Activated CD4-positive, alpha-beta T cell treated with anti-CD3 and anti-CD28 coated beads, Interleukin-2, amount 50 U/mL, for 16 hours (primary cell): ENCODE measurements at regions not wholly inside any gene's neighbourhood (a gene's known extent, or its start where the extent isn't known, plus 50 kb on each side); places are given as distances from the start of the nearest gene placed in this dataset.
"Not testable (repeated sequence)": the region's sequence is repeated elsewhere in the genome, so short reads cannot be mapped to it uniquely, and the experiment has no call there.

Experiments
- DNase-seq: peaks from one replicate; pipeline ENCODE4 v3.0.0-alpha.2; 2020

- peak; percentile 72 for DNase-seq
Observed at GRCh38 chr5:50501491-50502228, 60.6 kb upstream of the EMB start.

GRCh38 chr5:50513028-50513457, 72.0 kb upstream of the EMB start:
- DNase-seq, result peak; percentile 6

GRCh38 chr5:50521060-50521459, 80.0 kb upstream of the EMB start:
- not testable (repeated sequence) for DNase-seq

- not testable (repeated sequence) for DNase-seq
Observed at GRCh38 chr5:50527514-50528060, 86.5 kb upstream of the EMB start.

- DNase-seq, result no peak
Observed at GRCh38 chr5:50535393-50535792, 94.3 kb upstream of the EMB start.

GRCh38 chr5:50537534-50537933, 96.4 kb upstream of the EMB start:
- not testable (repeated sequence) for DNase-seq

- no peak for DNase-seq
Observed at GRCh38 chr5:50547303-50547702, 106.2 kb upstream of the EMB start.

- no peak for DNase-seq
Observed at GRCh38 chr5:50550267-50550666, 109.2 kb upstream of the EMB start.

- no peak for DNase-seq
Observed at GRCh38 chr5:50550993-50551392, 109.9 kb upstream of the EMB start.

- DNase-seq, result no peak
Observed at GRCh38 chr5:50553560-50553984, 112.5 kb upstream of the EMB start.

- not testable (repeated sequence) for DNase-seq
Observed at GRCh38 chr5:50558640-50559039, 107.8 kb upstream of the PARP8 start.

- DNase-seq, result no peak
Observed at GRCh38 chr5:50559955-50560354, 106.5 kb upstream of the PARP8 start.

GRCh38 chr5:50562694-50563093, 103.7 kb upstream of the PARP8 start:
- no peak for DNase-seq

GRCh38 chr5:50564079-50564478, 102.4 kb upstream of the PARP8 start:
- DNase-seq, result peak; percentile 58

GRCh38 chr5:50564558-50564957, 101.9 kb upstream of the PARP8 start:
- DNase-seq, result no peak

- DNase-seq, result no peak
Observed at GRCh38 chr5:50574121-50574520, 92.3 kb upstream of the PARP8 start.

GRCh38 chr5:50575740-50576139, 90.7 kb upstream of the PARP8 start:
- DNase-seq, result no peak

GRCh38 chr5:50576265-50576664, 90.2 kb upstream of the PARP8 start:
- DNase-seq, result no peak

- DNase-seq, result no peak
Observed at GRCh38 chr5:50576686-50577256, 89.7 kb upstream of the PARP8 start.

- no peak for DNase-seq
Observed at GRCh38 chr5:50580506-50580905, 85.9 kb upstream of the PARP8 start.

- DNase-seq, result not testable (repeated sequence)
Observed at GRCh38 chr5:50581845-50582244, 84.6 kb upstream of the PARP8 start.

GRCh38 chr5:50582699-50583098, 83.7 kb upstream of the PARP8 start:
- DNase-seq, result no peak

- no peak for DNase-seq
Observed at GRCh38 chr5:50583621-50584020, 82.8 kb upstream of the PARP8 start.

- not testable (repeated sequence) for DNase-seq
Observed at GRCh38 chr5:50588471-50588870, 78.0 kb upstream of the PARP8 start.
